ENCODE measurements at regions not wholly inside any gene's neighbourhood (a gene's known extent, or its start where the extent isn't known, plus 50 kb on each side); places are given as distances from the start of the nearest gene placed in this dataset.

- dilution Hi-C loops (cut with MboI; ENCODE audit: extremely low pct_ligation_motif_present, low sequenced_read_pairs) (no loop called here), intact Hi-C loops (cut with micrococcal nuclease) (loop anchor here (5.0 kb wide), 1 partner anchor 538 kb away; no protein-coding TSS in a partner anchor)
- H3K9me1 ChIP-seq (replicated peaks; ENCODE audit: control insufficient read depth, extremely low read depth, insufficient read depth, low read length): no peaks in the 10 kb centered on the region
- H3K4me3 ChIP-seq (replicated peaks in 1 of 3; ENCODE audit: insufficient read depth in 1 of 3, low read depth in 1 of 3, low read length in 3 of 3): peak overlapping the region; percentile 61 to 65 (median 61)
- H3K4me2 ChIP-seq (ENCODE audit: insufficient read depth, low read length): peak overlapping the region; percentile 23
- H3K9ac ChIP-seq (replicated peaks; ENCODE audit: extremely low read depth, insufficient read depth, low read length): peak overlapping the region; percentile 7
- no peak for TF ChIP-seq JUN (IDR thresholded peaks at IDR 0.05; ENCODE audit: borderline replicate concordance, insufficient read depth, insufficient read length, low read depth)
- TF ChIP-seq CTCF (IDR thresholded peaks at IDR 0.05; ENCODE audit: extremely low read depth in 1 of 2, insufficient read depth in 1 of 2, low read depth in 1 of 2, low read length in 2 of 2): no peak
- no peak for TF ChIP-seq MAX (IDR thresholded peaks at IDR 0.05; ENCODE audit: insufficient read depth, insufficient read length)
- no peak for TF ChIP-seq POLR2AphosphoS5 (IDR thresholded peaks at IDR 0.05; ENCODE audit: insufficient read depth, low read depth, low read length)
- TF ChIP-seq GATA2 (IDR thresholded peaks at IDR 0.05; ENCODE audit: insufficient read depth, insufficient read length, low read depth, low read length): no peak
- no peak for TF ChIP-seq FOS (IDR thresholded peaks at IDR 0.05; ENCODE audit: borderline replicate concordance, insufficient read depth, low read length)
- H3K79me2 ChIP-seq (ENCODE audit: control insufficient read depth, insufficient read depth, low read length): peaks cover 36% of the 10 kb centered on the region
- no peaks in the 10 kb centered on the region for H3K9me3 ChIP-seq (replicated peaks; ENCODE audit: control insufficient read depth, insufficient read depth, low read length)
- no peaks in the 10 kb centered on the region for H4K20me1 ChIP-seq (replicated peaks; ENCODE audit: control insufficient read depth, extremely low read depth, insufficient read depth, low read length)
- no TSS peak for BruUV-seq (replicated peaks)
- FAIRE-seq (no peak), DNase-seq (ENCODE audit: low read depth, low spot score) (no peak)
- POLR2A ChIA-PET: no interaction called here
- no peak overlapping the region for H3K27ac ChIP-seq (ENCODE audit: insufficient read depth, low read depth, low read length)
- H2AFZ ChIP-seq (ENCODE audit: low read depth, low read length): peak overlapping the region; percentile 66
- H3K27me3 ChIP-seq (ENCODE audit: control insufficient read depth in 2 of 2, insufficient read depth in 2 of 2, low read length in 2 of 2): no peaks in the 10 kb centered on the region
- CTCF ChIA-PET: interaction anchor here (2.2 kb wide), 1 partner anchor 8 kb away, joined by 6 read pairs; no protein-coding TSS in a partner anchor
- H3K36me3 ChIP-seq (ENCODE audit: control insufficient read depth in 2 of 2, extremely low read depth in 1 of 2, insufficient read depth in 2 of 2, low read length in 2 of 2): no peaks in the 10 kb centered on the region
- peaks cover 5% of the 10 kb centered on the region for H3K4me1 ChIP-seq (ENCODE audit: control insufficient read depth, extremely low read depth, insufficient read depth, low read length)
These were observed 1418.4 kb downstream of the UQCRFS1 start for GRCh38 chr19:27794494-27795042.

All from endothelial cell of umbilical vein (primary cell).